ENCODE measurements at regions not wholly inside any gene's neighbourhood (a gene's known extent, or its start where the extent isn't known, plus 50 kb on each side); places are given as distances from the start of the nearest gene placed in this dataset.
"Not testable (repeated sequence)": the region's sequence is repeated elsewhere in the genome, so short reads cannot be mapped to it uniquely, and the experiment has no call there.

GRCh38 chr12:131573631-131574394, 137.1 kb upstream of the SFSWAP start:
- no peak overlapping the region for H3K27ac ChIP-seq
- H3K27me3 ChIP-seq (replicated peaks; ENCODE audit: insufficient read depth), result no peaks in the 10 kb centered on the region
- no peaks in the 10 kb centered on the region for H3K9me3 ChIP-seq
- ATAC-seq (ENCODE audit: insufficient number of reproducible peaks, low FRiP score, low read depth) (no peak), DNase-seq (ENCODE audit: low spot score) (no peak)
- TF ChIP-seq CTCF (IDR thresholded peaks at IDR 0.05), result no peak
- H3K36me3 ChIP-seq, result no peaks in the 10 kb centered on the region
- no peak overlapping the region for H3K4me3 ChIP-seq
- H3K4me1 ChIP-seq (ENCODE audit: control insufficient read depth in 1 of 2, low read depth in 2 of 2), result no peaks in the 10 kb centered on the region

DNA sequence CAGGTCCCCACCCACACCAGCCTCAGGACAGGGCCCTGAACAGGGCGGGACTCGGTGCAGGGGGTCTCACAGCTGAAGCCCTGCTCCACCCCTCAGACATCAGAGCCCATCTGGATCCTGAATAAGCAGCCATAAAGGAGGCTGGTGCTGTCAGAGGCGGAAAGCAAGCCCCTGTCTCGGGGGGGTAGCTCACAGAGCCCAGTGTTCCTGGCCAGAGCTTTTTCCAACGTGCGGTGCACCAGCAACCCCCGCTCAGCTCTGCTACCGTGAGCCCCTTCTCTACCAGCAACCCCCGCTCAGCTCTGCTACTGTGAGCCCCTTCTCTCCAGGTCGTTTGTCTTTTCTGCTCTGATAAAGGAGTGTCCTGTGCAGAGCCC, 136.5 kb upstream of the SFSWAP start:
- DNase-seq (ENCODE audit: low spot score) (no peak), ATAC-seq (ENCODE audit: insufficient number of reproducible peaks, low FRiP score, low read depth) (no peak)
- TF ChIP-seq CTCF (IDR thresholded peaks at IDR 0.05), result no peak
- no peaks in the 10 kb centered on the region for H3K4me1 ChIP-seq (ENCODE audit: control insufficient read depth in 1 of 2, low read depth in 2 of 2)
- H3K36me3 ChIP-seq, result no peaks in the 10 kb centered on the region
- no peak overlapping the region for H3K4me3 ChIP-seq
- H3K9me3 ChIP-seq, result no peaks in the 10 kb centered on the region
- no peak overlapping the region for H3K27ac ChIP-seq
- no peaks in the 10 kb centered on the region for H3K27me3 ChIP-seq (replicated peaks; ENCODE audit: insufficient read depth)

- no peak for TF ChIP-seq CTCF (IDR thresholded peaks at IDR 0.05)
- Histone ChIP-seq H3K4me1 (ENCODE audit: control insufficient read depth in 1 of 2, low read depth in 2 of 2) (no peaks in the 10 kb centered on the region), H3K27ac (no peak overlapping the region), H3K27me3 (replicated peaks; ENCODE audit: insufficient read depth) (no peaks in the 10 kb centered on the region), H3K4me3 (no peak overlapping the region), H3K36me3 (no peaks in the 10 kb centered on the region), H3K9me3 (no peaks in the 10 kb centered on the region)
- ATAC-seq (ENCODE audit: insufficient number of reproducible peaks, low FRiP score, low read depth) (no peak), DNase-seq (ENCODE audit: low spot score) (no peak)
Observed at GRCh38 chr12:131575371-131575770, 135.5 kb upstream of the SFSWAP start.

- H3K36me3 ChIP-seq; H3K27ac ChIP-seq; H3K27me3 ChIP-seq (replicated peaks; ENCODE audit: insufficient read depth); ATAC-seq (ENCODE audit: insufficient number of reproducible peaks, low FRiP score, low read depth); H3K4me1 ChIP-seq (ENCODE audit: control insufficient read depth in 1 of 2, low read depth in 2 of 2); H3K4me3 ChIP-seq; H3K9me3 ChIP-seq; DNase-seq (ENCODE audit: low spot score): not testable (repeated sequence)
Observed at GRCh38 chr12:131576734-131577133, 134.2 kb upstream of the SFSWAP start.

DNA sequence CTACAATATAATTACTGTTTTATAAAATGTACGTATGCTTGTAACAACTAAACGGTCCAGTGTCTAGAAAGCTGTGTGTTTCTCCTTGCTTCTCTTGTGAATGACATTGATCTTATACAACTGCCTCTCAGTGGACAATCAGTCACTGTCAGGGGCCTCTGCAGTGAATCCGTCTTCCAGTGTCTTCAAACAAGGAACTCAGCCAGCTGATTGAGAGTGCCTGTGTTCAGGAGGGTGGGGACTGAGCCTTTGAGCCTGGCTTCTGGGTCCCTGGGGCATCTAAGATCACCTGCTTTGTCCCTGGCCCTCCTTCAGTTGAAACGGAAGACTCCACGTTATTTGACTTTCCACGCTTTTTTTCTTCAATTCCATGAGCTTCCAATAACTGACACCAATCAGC, 133.1 kb upstream of the SFSWAP start:
- Histone ChIP-seq H3K36me3 (no peaks in the 10 kb centered on the region), H3K9me3 (no peaks in the 10 kb centered on the region), H3K27ac (no peak overlapping the region), H3K4me1 (ENCODE audit: control insufficient read depth in 1 of 2, low read depth in 2 of 2) (no peaks in the 10 kb centered on the region), H3K27me3 (replicated peaks; ENCODE audit: insufficient read depth) (no peaks in the 10 kb centered on the region), H3K4me3 (no peak overlapping the region)
- no peak for DNase-seq (ENCODE audit: low spot score)
- ATAC-seq (ENCODE audit: insufficient number of reproducible peaks, low FRiP score, low read depth), result no peak
- no peak for TF ChIP-seq CTCF (IDR thresholded peaks at IDR 0.05)

All from thoracic aorta (tissue), 2 donors.